ENCODE measurements at regions not wholly inside any gene's neighbourhood (a gene's known extent, or its start where the extent isn't known, plus 50 kb on each side); places are given as distances from the start of the nearest gene placed in this dataset.

DNA sequence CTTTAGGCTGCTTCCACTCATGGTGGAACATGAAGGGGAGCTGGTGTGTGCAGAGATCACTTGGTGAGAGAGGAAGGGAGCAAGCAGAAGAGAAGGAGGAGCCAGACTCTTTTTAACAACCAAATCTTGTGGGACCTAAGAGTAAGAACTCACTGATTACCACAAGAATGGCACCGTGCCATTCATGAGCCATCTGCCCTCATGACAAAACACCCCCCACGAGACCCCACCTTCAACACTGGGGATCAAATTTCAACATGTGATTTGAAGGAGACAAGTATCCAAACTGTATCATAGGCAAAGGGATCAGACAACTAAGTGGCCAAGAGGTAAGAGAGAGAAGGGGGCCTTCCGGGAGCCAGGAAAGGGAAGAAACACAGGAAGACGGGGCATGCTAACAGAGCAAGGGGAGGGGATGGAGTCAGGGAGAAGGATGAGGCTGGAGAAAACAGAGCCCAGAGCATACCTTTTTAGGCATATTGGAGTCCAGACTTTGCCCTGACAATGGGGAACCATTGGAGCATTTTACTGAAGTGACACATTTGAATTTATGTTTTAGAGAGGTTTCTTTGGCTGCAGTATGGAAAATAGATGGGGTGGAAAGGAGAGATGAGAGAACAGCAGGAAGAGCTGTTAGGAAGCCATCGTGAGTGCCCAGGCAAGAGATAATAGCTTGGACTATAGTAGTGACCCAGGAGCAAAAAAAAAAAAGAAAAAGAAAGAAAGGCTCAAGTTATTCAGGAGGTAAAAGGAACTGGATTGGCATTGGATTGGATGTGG is 204.4 kb upstream of the NUDT4 start:
- Histone ChIP-seq H3F3A (replicated peaks; ENCODE audit: low read depth) (no peaks in the 10 kb centered on the region), H3K9me2 (ENCODE audit: insufficient read depth) (no peaks in the 10 kb centered on the region; the same call in 1 of the 2 replicates), H3K4me2 (no peak overlapping the region), H3K4me3 (no peak overlapping the region), H3K79me2 (replicated peaks; ENCODE audit: insufficient read depth) (no peaks in the 10 kb centered on the region), H3K27me3 (ENCODE audit: insufficient read depth) (peaks cover 5% of the 10 kb centered on the region), H4K20me1 (replicated peaks; ENCODE audit: insufficient read depth) (no peaks in the 10 kb centered on the region), H3K36me3 (ENCODE audit: insufficient read depth) (no peaks in the 10 kb centered on the region), H3K4me1 (ENCODE audit: insufficient read depth) (peaks cover 3% of the 10 kb centered on the region; the same call in 1 of the 2 replicates), H2AFZ (no peak overlapping the region), H3K27ac (ENCODE audit: low read depth) (no peak overlapping the region)
- ATAC-seq (no peak), DNase-seq (ENCODE audit: low spot score) (no peak)
- Mint-ChIP-seq H3K27ac (no peak overlapping the region), H3K9me3 (peaks cover 8% of the 10 kb centered on the region), H3K4me3 (no peak overlapping the region), H3K4me1 (no peaks in the 10 kb centered on the region), H3K36me3 (ENCODE audit: low read depth) (peaks cover 8% of the 10 kb centered on the region; the same call in 2 of the 3 replicates), H3K27me3 (ENCODE audit: insufficient read depth, low read depth, poor library complexity) (peaks cover 3% of the 10 kb centered on the region)
- TF ChIP-seq, protein P1, sequence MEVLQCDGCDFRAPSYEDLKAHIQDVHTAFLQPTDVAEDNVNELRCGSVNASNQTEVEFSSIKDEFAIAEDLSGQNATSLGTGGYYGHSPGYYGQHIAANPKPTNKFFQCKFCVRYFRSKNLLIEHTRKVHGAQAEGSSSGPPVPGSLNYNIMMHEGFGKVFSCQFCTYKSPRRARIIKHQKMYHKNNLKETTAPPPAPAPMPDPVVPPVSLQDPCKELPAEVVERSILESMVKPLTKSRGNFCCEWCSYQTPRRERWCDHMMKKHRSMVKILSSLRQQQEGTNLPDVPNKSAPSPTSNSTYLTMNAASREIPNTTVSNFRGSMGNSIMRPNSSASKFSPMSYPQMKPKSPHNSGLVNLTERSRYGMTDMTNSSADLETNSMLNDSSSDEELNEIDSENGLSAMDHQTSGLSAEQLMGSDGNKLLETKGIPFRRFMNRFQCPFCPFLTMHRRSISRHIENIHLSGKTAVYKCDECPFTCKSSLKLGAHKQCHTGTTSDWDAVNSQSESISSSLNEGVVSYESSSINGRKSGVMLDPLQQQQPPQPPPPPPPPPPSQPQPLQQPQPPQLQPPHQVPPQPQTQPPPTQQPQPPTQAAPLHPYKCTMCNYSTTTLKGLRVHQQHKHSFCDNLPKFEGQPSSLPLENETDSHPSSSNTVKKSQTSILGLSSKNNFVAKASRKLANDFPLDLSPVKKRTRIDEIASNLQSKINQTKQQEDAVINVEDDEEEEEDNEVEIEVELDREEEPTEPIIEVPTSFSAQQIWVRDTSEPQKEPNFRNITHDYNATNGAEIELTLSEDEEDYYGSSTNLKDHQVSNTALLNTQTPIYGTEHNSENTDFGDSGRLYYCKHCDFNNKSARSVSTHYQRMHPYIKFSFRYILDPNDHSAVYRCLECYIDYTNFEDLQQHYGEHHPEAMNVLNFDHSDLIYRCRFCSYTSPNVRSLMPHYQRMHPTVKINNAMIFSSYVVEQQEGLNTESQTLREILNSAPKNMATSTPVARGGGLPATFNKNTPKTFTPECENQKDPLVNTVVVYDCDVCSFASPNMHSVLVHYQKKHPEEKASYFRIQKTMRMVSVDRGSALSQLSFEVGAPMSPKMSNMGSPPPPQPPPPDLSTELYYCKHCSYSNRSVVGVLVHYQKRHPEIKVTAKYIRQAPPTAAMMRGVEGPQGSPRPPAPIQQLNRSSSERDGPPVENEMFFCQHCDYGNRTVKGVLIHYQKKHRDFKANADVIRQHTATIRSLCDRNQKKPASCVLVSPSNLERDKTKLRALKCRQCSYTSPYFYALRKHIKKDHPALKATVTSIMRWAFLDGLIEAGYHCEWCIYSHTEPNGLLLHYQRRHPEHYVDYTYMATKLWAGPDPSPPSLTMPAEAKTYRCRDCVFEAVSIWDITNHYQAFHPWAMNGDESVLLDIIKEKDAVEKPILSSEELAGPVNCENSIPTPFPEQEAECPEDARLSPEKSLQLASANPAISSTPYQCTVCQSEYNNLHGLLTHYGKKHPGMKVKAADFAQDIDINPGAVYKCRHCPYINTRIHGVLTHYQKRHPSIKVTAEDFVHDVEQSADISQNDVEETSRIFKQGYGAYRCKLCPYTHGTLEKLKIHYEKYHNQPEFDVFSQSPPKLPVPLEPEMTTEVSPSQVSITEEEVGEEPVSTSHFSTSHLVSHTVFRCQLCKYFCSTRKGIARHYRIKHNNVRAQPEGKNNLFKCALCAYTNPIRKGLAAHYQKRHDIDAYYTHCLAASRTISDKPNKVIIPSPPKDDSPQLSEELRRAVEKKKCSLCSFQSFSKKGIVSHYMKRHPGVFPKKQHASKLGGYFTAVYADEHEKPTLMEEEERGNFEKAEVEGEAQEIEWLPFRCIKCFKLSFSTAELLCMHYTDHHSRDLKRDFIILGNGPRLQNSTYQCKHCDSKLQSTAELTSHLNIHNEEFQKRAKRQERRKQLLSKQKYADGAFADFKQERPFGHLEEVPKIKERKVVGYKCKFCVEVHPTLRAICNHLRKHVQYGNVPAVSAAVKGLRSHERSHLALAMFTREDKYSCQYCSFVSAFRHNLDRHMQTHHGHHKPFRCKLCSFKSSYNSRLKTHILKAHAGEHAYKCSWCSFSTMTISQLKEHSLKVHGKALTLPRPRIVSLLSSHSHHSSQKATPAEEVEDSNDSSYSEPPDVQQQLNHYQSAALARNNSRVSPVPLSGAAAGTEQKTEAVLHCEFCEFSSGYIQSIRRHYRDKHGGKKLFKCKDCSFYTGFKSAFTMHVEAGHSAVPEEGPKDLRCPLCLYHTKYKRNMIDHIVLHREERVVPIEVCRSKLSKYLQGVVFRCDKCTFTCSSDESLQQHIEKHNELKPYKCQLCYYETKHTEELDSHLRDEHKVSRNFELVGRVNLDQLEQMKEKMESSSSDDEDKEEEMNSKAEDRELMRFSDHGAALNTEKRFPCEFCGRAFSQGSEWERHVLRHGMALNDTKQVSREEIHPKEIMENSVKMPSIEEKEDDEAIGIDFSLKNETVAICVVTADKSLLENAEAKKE (CRISPR knock-in tag; IDR thresholded peaks at IDR 0.05), result no peak
- TF ChIP-seq NANOG (IDR thresholded peaks at IDR 0.05; ENCODE audit: borderline replicate concordance), result no peak
- TF ChIP-seq EZH2 (IDR thresholded peaks at IDR 0.05; ENCODE audit: low read depth, unreplicated experiment), result no peak
- no peak for TF ChIP-seq CREB1 (CRISPR knock-in tag; IDR thresholded peaks at IDR 0.05; ENCODE audit: low read depth)
- TF ChIP-seq, protein P2, sequence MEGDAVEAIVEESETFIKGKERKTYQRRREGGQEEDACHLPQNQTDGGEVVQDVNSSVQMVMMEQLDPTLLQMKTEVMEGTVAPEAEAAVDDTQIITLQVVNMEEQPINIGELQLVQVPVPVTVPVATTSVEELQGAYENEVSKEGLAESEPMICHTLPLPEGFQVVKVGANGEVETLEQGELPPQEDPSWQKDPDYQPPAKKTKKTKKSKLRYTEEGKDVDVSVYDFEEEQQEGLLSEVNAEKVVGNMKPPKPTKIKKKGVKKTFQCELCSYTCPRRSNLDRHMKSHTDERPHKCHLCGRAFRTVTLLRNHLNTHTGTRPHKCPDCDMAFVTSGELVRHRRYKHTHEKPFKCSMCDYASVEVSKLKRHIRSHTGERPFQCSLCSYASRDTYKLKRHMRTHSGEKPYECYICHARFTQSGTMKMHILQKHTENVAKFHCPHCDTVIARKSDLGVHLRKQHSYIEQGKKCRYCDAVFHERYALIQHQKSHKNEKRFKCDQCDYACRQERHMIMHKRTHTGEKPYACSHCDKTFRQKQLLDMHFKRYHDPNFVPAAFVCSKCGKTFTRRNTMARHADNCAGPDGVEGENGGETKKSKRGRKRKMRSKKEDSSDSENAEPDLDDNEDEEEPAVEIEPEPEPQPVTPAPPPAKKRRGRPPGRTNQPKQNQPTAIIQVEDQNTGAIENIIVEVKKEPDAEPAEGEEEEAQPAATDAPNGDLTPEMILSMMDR (conservative IDR thresholded peaks at IDR 0.05; ENCODE audit: low read depth in 2 of 2), result no peak
- TF ChIP-seq JUNB (IDR thresholded peaks at IDR 0.05; ENCODE audit: unreplicated experiment), result no peak
- TF ChIP-seq STAT1 (IDR thresholded peaks at IDR 0.05; ENCODE audit: unreplicated experiment), result no peak
- TF ChIP-seq, protein P3, sequence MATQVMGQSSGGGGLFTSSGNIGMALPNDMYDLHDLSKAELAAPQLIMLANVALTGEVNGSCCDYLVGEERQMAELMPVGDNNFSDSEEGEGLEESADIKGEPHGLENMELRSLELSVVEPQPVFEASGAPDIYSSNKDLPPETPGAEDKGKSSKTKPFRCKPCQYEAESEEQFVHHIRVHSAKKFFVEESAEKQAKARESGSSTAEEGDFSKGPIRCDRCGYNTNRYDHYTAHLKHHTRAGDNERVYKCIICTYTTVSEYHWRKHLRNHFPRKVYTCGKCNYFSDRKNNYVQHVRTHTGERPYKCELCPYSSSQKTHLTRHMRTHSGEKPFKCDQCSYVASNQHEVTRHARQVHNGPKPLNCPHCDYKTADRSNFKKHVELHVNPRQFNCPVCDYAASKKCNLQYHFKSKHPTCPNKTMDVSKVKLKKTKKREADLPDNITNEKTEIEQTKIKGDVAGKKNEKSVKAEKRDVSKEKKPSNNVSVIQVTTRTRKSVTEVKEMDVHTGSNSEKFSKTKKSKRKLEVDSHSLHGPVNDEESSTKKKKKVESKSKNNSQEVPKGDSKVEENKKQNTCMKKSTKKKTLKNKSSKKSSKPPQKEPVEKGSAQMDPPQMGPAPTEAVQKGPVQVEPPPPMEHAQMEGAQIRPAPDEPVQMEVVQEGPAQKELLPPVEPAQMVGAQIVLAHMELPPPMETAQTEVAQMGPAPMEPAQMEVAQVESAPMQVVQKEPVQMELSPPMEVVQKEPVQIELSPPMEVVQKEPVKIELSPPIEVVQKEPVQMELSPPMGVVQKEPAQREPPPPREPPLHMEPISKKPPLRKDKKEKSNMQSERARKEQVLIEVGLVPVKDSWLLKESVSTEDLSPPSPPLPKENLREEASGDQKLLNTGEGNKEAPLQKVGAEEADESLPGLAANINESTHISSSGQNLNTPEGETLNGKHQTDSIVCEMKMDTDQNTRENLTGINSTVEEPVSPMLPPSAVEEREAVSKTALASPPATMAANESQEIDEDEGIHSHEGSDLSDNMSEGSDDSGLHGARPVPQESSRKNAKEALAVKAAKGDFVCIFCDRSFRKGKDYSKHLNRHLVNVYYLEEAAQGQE (IDR thresholded peaks at IDR 0.05; ENCODE audit: unreplicated experiment), result no peak
- TF ChIP-seq POLR2AphosphoS5 (IDR thresholded peaks at IDR 0.05; ENCODE audit: low read depth), result no peak
- TF ChIP-seq EZH2phosphoT487 (IDR thresholded peaks at IDR 0.05; ENCODE audit: unreplicated experiment), result no peak
- TF ChIP-seq, protein P4, sequence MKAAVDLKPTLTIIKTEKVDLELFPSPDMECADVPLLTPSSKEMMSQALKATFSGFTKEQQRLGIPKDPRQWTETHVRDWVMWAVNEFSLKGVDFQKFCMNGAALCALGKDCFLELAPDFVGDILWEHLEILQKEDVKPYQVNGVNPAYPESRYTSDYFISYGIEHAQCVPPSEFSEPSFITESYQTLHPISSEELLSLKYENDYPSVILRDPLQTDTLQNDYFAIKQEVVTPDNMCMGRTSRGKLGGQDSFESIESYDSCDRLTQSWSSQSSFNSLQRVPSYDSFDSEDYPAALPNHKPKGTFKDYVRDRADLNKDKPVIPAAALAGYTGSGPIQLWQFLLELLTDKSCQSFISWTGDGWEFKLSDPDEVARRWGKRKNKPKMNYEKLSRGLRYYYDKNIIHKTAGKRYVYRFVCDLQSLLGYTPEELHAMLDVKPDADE (IDR thresholded peaks at IDR 0.05), result no peak
- TF ChIP-seq ZNF114 (CRISPR knock-in tag; IDR thresholded peaks at IDR 0.05), result no peak
- no peak for TF ChIP-seq ZNF331 (CRISPR knock-in tag; IDR thresholded peaks at IDR 0.05; ENCODE audit: low read depth)
